Neutrophil (primary cell): ENCODE measurements at regions not wholly inside any gene's neighbourhood (a gene's known extent, or its start where the extent isn't known, plus 50 kb on each side); places are given as distances from the start of the nearest gene placed in this dataset.

Experiments
- H3K27ac ChIP-seq: fragments of 200-600 bp; sonication (generic); 2 replicates; pipeline ENCODE4 v1.5.1; 2016; ENCODE audit warnings: mild to moderate bottlenecking, moderate library complexity
- H3K27me3 ChIP-seq: fragments of 200-600 bp; sonication (generic); 2 replicates; pipeline ENCODE4 v1.6.0; 2016; ENCODE audit warnings: mild to moderate bottlenecking
- H3K36me3 ChIP-seq: fragments of 200-600 bp; sonication (generic); 2 replicates; pipeline ENCODE4 v1.5.1; 2017
- H3K4me1 ChIP-seq, 2 experiments: fragments of 200-600 bp in 1 of 2; sonication (generic) in 1 of 2; 1 replicate in 1 of 2; 2 replicates in 1 of 2; pipeline versions ENCODE4 v1.5.1 to v1.6.1; 2013 to 2016; ENCODE audit warnings: low read depth in 1 of 2, low read length in 1 of 2, mild to moderate bottlenecking in 1 of 2, moderate library complexity in 1 of 2; ENCODE audit not compliant: control insufficient read depth in 1 of 2, insufficient read depth in 1 of 2
- H3K4me3 ChIP-seq, 2 experiments: fragments of 200-600 bp in 1 of 2; sonication (generic) in 1 of 2; 1 replicate in 1 of 2; 2 replicates in 1 of 2; pipeline ENCODE4 v1.5.1; 2013 to 2016; ENCODE audit warnings: low read depth in 1 of 2, low read length in 1 of 2, mild to moderate bottlenecking in 1 of 2, moderate library complexity in 1 of 2
- H3K9me3 ChIP-seq: fragments of 200-600 bp; sonication (generic); 2 replicates; pipeline ENCODE4 v1.5.1; 2016
- TF ChIP-seq, protein P1 (sequence below): fragments of 200-600 bp; sonication (generic); IDR thresholded peaks from 2 replicates; pipeline ENCODE4 v1.5.1; 2016; ENCODE audit warnings: antibody characterized with exemption

GRCh38 chr7:26612742-26613141 lies 251.6 kb downstream of the SKAP2 start:
- TF ChIP-seq, protein P1, sequence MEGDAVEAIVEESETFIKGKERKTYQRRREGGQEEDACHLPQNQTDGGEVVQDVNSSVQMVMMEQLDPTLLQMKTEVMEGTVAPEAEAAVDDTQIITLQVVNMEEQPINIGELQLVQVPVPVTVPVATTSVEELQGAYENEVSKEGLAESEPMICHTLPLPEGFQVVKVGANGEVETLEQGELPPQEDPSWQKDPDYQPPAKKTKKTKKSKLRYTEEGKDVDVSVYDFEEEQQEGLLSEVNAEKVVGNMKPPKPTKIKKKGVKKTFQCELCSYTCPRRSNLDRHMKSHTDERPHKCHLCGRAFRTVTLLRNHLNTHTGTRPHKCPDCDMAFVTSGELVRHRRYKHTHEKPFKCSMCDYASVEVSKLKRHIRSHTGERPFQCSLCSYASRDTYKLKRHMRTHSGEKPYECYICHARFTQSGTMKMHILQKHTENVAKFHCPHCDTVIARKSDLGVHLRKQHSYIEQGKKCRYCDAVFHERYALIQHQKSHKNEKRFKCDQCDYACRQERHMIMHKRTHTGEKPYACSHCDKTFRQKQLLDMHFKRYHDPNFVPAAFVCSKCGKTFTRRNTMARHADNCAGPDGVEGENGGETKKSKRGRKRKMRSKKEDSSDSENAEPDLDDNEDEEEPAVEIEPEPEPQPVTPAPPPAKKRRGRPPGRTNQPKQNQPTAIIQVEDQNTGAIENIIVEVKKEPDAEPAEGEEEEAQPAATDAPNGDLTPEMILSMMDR = no peak
- H3K4me3 ChIP-seq = no peak overlapping the region
- no peaks in the 10 kb centered on the region for H3K36me3 ChIP-seq
- no peaks in the 10 kb centered on the region for H3K27me3 ChIP-seq
- H3K27ac ChIP-seq = no peak overlapping the region
- no peaks in the 10 kb centered on the region for H3K9me3 ChIP-seq
- no peaks in the 10 kb centered on the region for H3K4me1 ChIP-seq

DNA sequence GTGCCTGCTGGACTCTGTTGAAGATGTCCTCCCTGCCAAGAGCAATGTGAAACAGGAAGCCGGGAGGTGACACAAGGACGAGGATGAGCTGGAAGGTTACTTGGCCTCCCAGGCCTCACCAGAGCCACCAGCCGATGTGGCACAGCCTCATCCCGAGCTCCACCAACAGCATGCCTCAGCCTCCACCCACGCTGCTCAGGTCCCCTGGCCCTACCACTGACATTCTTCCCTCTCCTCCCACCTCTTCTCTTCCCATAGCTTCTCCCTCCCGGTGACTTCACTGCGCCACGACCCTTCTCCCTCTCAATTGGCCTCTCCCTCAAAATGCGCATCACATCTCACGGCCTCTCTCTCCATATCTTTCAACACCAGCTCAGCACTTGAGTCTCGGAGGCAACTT lies 249.9 kb downstream of the SKAP2 start:
- Histone ChIP-seq H3K27me3 (no peaks in the 10 kb centered on the region), H3K4me3 (no peak overlapping the region), H3K36me3 (no peaks in the 10 kb centered on the region), H3K4me1 (no peaks in the 10 kb centered on the region), H3K9me3 (no peaks in the 10 kb centered on the region), H3K27ac (no peak overlapping the region)
- TF ChIP-seq, protein P1 = no peak

DNA sequence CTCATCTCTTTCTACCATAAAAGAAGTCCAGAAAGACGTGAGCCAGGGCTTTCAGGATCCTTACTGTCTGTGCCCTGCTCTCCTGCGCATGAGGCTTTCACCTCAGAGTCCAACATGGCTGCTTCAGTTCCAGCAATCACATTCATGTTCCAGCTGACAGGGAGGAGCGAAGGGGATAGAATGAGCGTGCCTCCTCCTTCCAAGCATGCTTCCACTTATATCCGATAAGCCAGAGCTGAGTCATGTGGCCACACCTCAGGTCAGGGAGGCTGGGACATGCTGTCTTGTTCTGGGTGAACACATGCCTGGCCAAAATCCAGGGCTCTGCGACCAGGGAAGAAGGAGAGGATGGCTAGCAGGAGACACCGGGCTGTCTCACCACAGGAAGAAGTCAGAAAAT lies 248.2 kb downstream of the SKAP2 start:
- no peaks in the 10 kb centered on the region for H3K27me3 ChIP-seq
- TF ChIP-seq, protein P1 = no peak
- H3K4me3 ChIP-seq = no peak overlapping the region
- H3K36me3 ChIP-seq = no peaks in the 10 kb centered on the region
- no peaks in the 10 kb centered on the region for H3K9me3 ChIP-seq
- no peaks in the 10 kb centered on the region for H3K4me1 ChIP-seq
- H3K27ac ChIP-seq = no peak overlapping the region

GRCh38 chr7:26617066-26617465 lies 247.3 kb downstream of the SKAP2 start:
- H3K27ac ChIP-seq = no peak overlapping the region
- TF ChIP-seq, protein P1 = no peak
- no peaks in the 10 kb centered on the region for H3K9me3 ChIP-seq

More at GRCh38 chr7:26617066-26617465, 247.3 kb downstream of the SKAP2 start:
- no peak overlapping the region for H3K4me3 ChIP-seq
- no peaks in the 10 kb centered on the region for H3K4me1 ChIP-seq
- H3K36me3 ChIP-seq = no peaks in the 10 kb centered on the region
- H3K27me3 ChIP-seq = no peaks in the 10 kb centered on the region
